Muscle of leg (tissue), 3 donors: ENCODE measurements at regions not wholly inside any gene's neighbourhood (a gene's known extent, or its start where the extent isn't known, plus 50 kb on each side); places are given as distances from the start of the nearest gene placed in this dataset.
"Not testable (repeated sequence)": the region's sequence is repeated elsewhere in the genome, so short reads cannot be mapped to it uniquely, and the experiment has no call there.

ENCODE experiments used
- DNase-seq: peaks from one replicate; pipeline ENCODE4 v3.0.0; 2013
- H3K27ac ChIP-seq: one replicate; pipeline ENCODE4 v1.5.1; 2013; ENCODE audit warnings: mild to moderate bottlenecking, low read length, control low read depth
- H3K27me3 ChIP-seq: one replicate; pipeline ENCODE4 v1.6.1; 2013; ENCODE audit warnings: low read length; ENCODE audit not compliant: control insufficient read depth, insufficient read depth
- H3K36me3 ChIP-seq: one replicate; pipeline ENCODE4 v1.6.1; 2013; ENCODE audit warnings: low read length; ENCODE audit not compliant: control insufficient read depth, insufficient read depth
- H3K4me1 ChIP-seq: one replicate; pipeline ENCODE4 v1.6.1; 2013; ENCODE audit warnings: low read length; ENCODE audit not compliant: control insufficient read depth, insufficient read depth
- H3K4me3 ChIP-seq: one replicate; pipeline ENCODE4 v1.5.1; 2013; ENCODE audit warnings: low read length, control low read depth
- H3K9me3 ChIP-seq: replicated peaks from 2 replicates; pipeline ENCODE4 v1.6.1; 2013; ENCODE audit warnings: low read depth, low read length; ENCODE audit not compliant: control insufficient read depth
- WGBS: methylation state at CpG from one replicate; pipeline ENCODE4 v1.1.5; 2013; ENCODE audit warnings: missing lambda C conversion rate; ENCODE audit not compliant: insufficient coverage; 5-methylcytosine and 5-hydroxymethylcytosine counted together

GRCh38 chr6:144410059-144410458 is 124.9 kb downstream of the UTRN start:
- H3K36me3 ChIP-seq: no peaks in the 10 kb centered on the region
- no peaks in the 10 kb centered on the region for H3K27me3 ChIP-seq
- H3K27ac ChIP-seq: no peak overlapping the region
- no peak for DNase-seq
- H3K9me3 ChIP-seq: no peaks in the 10 kb centered on the region
- H3K4me3 ChIP-seq: no peak overlapping the region
- peaks cover 3% of the 10 kb centered on the region for H3K4me1 ChIP-seq

GRCh38 chr6:144410574-144410973 is 125.4 kb downstream of the UTRN start:
- H3K4me1 ChIP-seq: not testable (repeated sequence)

GRCh38 chr6:144411531-144412165 is 126.5 kb downstream of the UTRN start:
- Histone ChIP-seq H3K4me3 (no peak overlapping the region), H3K36me3 (no peaks in the 10 kb centered on the region)
- WGBS: no CpG with 5 or more reads among the region's 6 CpGs

More at GRCh38 chr6:144410574-144410973, 125.4 kb downstream of the UTRN start:
- 100% methylated on average over 1 of the region's 2 CpGs for WGBS
- not testable (repeated sequence) for H3K4me3 ChIP-seq, H3K36me3 ChIP-seq, H3K27ac ChIP-seq, DNase-seq, H3K9me3 ChIP-seq, H3K27me3 ChIP-seq

GRCh38 chr6:144413418-144413817 is 128.3 kb downstream of the UTRN start:
- WGBS: 92% methylated on average over 2 of the region's 4 CpGs
- Histone ChIP-seq H3K27me3 (no peaks in the 10 kb centered on the region), H3K4me1 (no peaks in the 10 kb centered on the region), H3K36me3 (no peaks in the 10 kb centered on the region), H3K9me3 (no peaks in the 10 kb centered on the region), H3K27ac (no peak overlapping the region), H3K4me3 (no peak overlapping the region)
- DNase-seq: no peak

More at GRCh38 chr6:144411531-144412165, 126.5 kb downstream of the UTRN start:
- no peak for DNase-seq
- Histone ChIP-seq H3K9me3 (no peaks in the 10 kb centered on the region), H3K4me1 (peaks cover 3% of the 10 kb centered on the region), H3K27me3 (no peaks in the 10 kb centered on the region), H3K27ac (no peak overlapping the region)

GRCh38 chr6:144415014-144415413 is 129.9 kb downstream of the UTRN start:
- no peaks in the 10 kb centered on the region for H3K27me3 ChIP-seq
- H3K9me3 ChIP-seq: no peaks in the 10 kb centered on the region
- H3K36me3 ChIP-seq: no peaks in the 10 kb centered on the region
- DNase-seq: no peak
- H3K4me3 ChIP-seq: no peak overlapping the region
- H3K4me1 ChIP-seq: no peaks in the 10 kb centered on the region
- H3K27ac ChIP-seq: no peak overlapping the region
- 100% methylated on average over 2 of the region's 3 CpGs for WGBS

GRCh38 chr6:144415835-144416237 is 130.7 kb downstream of the UTRN start:
- no CpG with 5 or more reads among the region's 2 CpGs for WGBS
- Histone ChIP-seq H3K4me1 (no peaks in the 10 kb centered on the region), H3K36me3 (no peaks in the 10 kb centered on the region), H3K27ac (no peak overlapping the region), H3K9me3 (no peaks in the 10 kb centered on the region), H3K27me3 (no peaks in the 10 kb centered on the region), H3K4me3 (no peak overlapping the region)
- no peak for DNase-seq

GRCh38 chr6:144416244-144416643 is 131.1 kb downstream of the UTRN start:
- no peaks in the 10 kb centered on the region for H3K9me3 ChIP-seq
- no peaks in the 10 kb centered on the region for H3K27me3 ChIP-seq
- no peaks in the 10 kb centered on the region for H3K4me1 ChIP-seq
- H3K27ac ChIP-seq: no peak overlapping the region
- DNase-seq: no peak
- 63% methylated on average over 4 of the region's 4 CpGs for WGBS
- H3K36me3 ChIP-seq: no peaks in the 10 kb centered on the region
- no peak overlapping the region for H3K4me3 ChIP-seq

GRCh38 chr6:144416773-144417172 is 131.6 kb downstream of the UTRN start:
- Histone ChIP-seq H3K9me3 (no peaks in the 10 kb centered on the region), H3K4me1 (no peaks in the 10 kb centered on the region), H3K27me3 (no peaks in the 10 kb centered on the region), H3K27ac (no peak overlapping the region), H3K4me3 (no peak overlapping the region), H3K36me3 (no peaks in the 10 kb centered on the region)
- DNase-seq: no peak
- no CpG with 5 or more reads among the region's 1 CpG for WGBS

GRCh38 chr6:144417681-144418080 is 132.5 kb downstream of the UTRN start:
- H3K36me3 ChIP-seq: peaks cover under 1% of the 10 kb centered on the region
- H3K4me1 ChIP-seq: no peaks in the 10 kb centered on the region
- H3K27ac ChIP-seq: no peak overlapping the region
- no peaks in the 10 kb centered on the region for H3K27me3 ChIP-seq
- DNase-seq: no peak
- no peaks in the 10 kb centered on the region for H3K9me3 ChIP-seq
- H3K4me3 ChIP-seq: no peak overlapping the region

GRCh38 chr6:144418959-144419545 is 133.9 kb downstream of the UTRN start:
- no peak overlapping the region for H3K4me3 ChIP-seq
- no peak overlapping the region for H3K27ac ChIP-seq
- no peaks in the 10 kb centered on the region for H3K9me3 ChIP-seq
- H3K27me3 ChIP-seq: no peaks in the 10 kb centered on the region
- H3K36me3 ChIP-seq: peaks cover 11% of the 10 kb centered on the region
- 100% methylated on average over 1 of the region's 6 CpGs for WGBS
- no peak for DNase-seq
- peaks cover 6% of the 10 kb centered on the region for H3K4me1 ChIP-seq

GRCh38 chr6:144423167-144423566 is 138.0 kb downstream of the UTRN start:
- Histone ChIP-seq H3K27ac (no peak overlapping the region), H3K4me3 (no peak overlapping the region), H3K27me3 (no peaks in the 10 kb centered on the region), H3K9me3 (no peaks in the 10 kb centered on the region), H3K36me3 (peaks cover 17% of the 10 kb centered on the region), H3K4me1 (peaks cover 6% of the 10 kb centered on the region)
- 47% methylated on average over 2 of the region's 3 CpGs for WGBS
- DNase-seq: no peak
